H9 (cell line): ENCODE measurements at regions not wholly inside any gene's neighbourhood (a gene's known extent, or its start where the extent isn't known, plus 50 kb on each side); places are given as distances from the start of the nearest gene placed in this dataset.

ENCODE experiments used
- DNase-seq: peaks from one replicate; pipeline ENCODE4 v3.0.0-alpha.2; 2017
- H2AFZ ChIP-seq: one replicate; pipeline ENCODE4 v1.6.1; 2013; ENCODE audit warnings: mild to moderate bottlenecking, low read length, control low read depth, moderate library complexity
- H2AK5ac ChIP-seq: 2 replicates; pipeline ENCODE4 v1.6.1; 2013; ENCODE audit warnings: low read length, control low read depth, mixed read lengths; ENCODE audit not compliant: insufficient read length
- H2BK120ac ChIP-seq: one replicate; pipeline ENCODE4 v1.6.1; 2013; ENCODE audit warnings: low read depth, mild to moderate bottlenecking, low read length, control low read depth, inconsistent platforms; ENCODE audit not compliant: poor library complexity, severe bottlenecking
- H2BK12ac ChIP-seq: 2 replicates; pipeline ENCODE4 v1.6.1; 2013; ENCODE audit warnings: low read length, control low read depth, mixed read lengths, low read depth; ENCODE audit not compliant: insufficient read length
- H2BK15ac ChIP-seq: 2 replicates; pipeline ENCODE4 v1.6.1; 2013; ENCODE audit warnings: low read depth, low read length, control low read depth
- H2BK20ac ChIP-seq: one replicate; pipeline ENCODE4 v1.6.1; 2013; ENCODE audit warnings: low read depth, mild to moderate bottlenecking, low read length, control low read depth, inconsistent platforms; ENCODE audit not compliant: poor library complexity, severe bottlenecking
- H2BK5ac ChIP-seq: 2 replicates; pipeline ENCODE4 v1.6.1; 2013; ENCODE audit warnings: low read length, control low read depth, mixed read lengths; ENCODE audit not compliant: insufficient read length
- H3K14ac ChIP-seq: 2 replicates; pipeline ENCODE4 v1.6.1; 2013; ENCODE audit warnings: low read length, control low read depth; ENCODE audit not compliant: insufficient read depth
- H3K18ac ChIP-seq: 2 replicates; pipeline ENCODE4 v1.6.1; 2013; ENCODE audit warnings: low read depth, mild to moderate bottlenecking, mixed read lengths, low read length, control low read depth; ENCODE audit not compliant: insufficient read length
- H3K23ac ChIP-seq: 2 replicates; pipeline ENCODE4 v1.6.1; 2013; ENCODE audit warnings: low read length, control low read depth, mixed read lengths, low read depth; ENCODE audit not compliant: insufficient read length
- H3K23me2 ChIP-seq: 2 replicates; pipeline ENCODE4 v1.6.1; 2013; ENCODE audit warnings: low read depth, mild to moderate bottlenecking, mixed read lengths, low read length, control low read depth; ENCODE audit not compliant: insufficient read length, poor library complexity, severe bottlenecking
- H3K27ac ChIP-seq: 2 replicates; pipeline ENCODE4 v1.5.1; 2013; ENCODE audit warnings: low read length, control low read depth, mixed read lengths, low read depth; ENCODE audit not compliant: insufficient read length
- H3K27me3 ChIP-seq: 2 replicates; pipeline ENCODE4 v1.6.1; 2013; ENCODE audit warnings: low read length, control low read depth, inconsistent platforms; ENCODE audit not compliant: insufficient read depth
- H3K4ac ChIP-seq: 2 replicates; pipeline ENCODE4 v1.6.1; 2013; ENCODE audit warnings: low read depth, mild to moderate bottlenecking, control low read depth, inconsistent platforms, low read length, moderate library complexity
- H3K4me1 ChIP-seq: 2 replicates; pipeline ENCODE4 v1.6.1; 2013; ENCODE audit warnings: low read length, control low read depth, inconsistent platforms; ENCODE audit not compliant: insufficient read depth
- H3K4me2 ChIP-seq: 2 replicates; pipeline ENCODE4 v1.6.1; 2013; ENCODE audit warnings: low read length, control low read depth, mixed read lengths; ENCODE audit not compliant: insufficient read length, insufficient read depth
- H3K56ac ChIP-seq: 2 replicates; pipeline ENCODE4 v1.6.1; 2013; ENCODE audit warnings: low read depth, mild to moderate bottlenecking, mixed read lengths, low read length, control low read depth; ENCODE audit not compliant: insufficient read length
- H3K79me1 ChIP-seq: 2 replicates; pipeline ENCODE4 v1.6.1; 2013; ENCODE audit warnings: low read depth, mild to moderate bottlenecking, moderate library complexity, low read length, control low read depth, inconsistent platforms; ENCODE audit not compliant: insufficient read depth, poor library complexity, severe bottlenecking
- H3K79me2 ChIP-seq: 2 replicates; pipeline ENCODE4 v1.6.1; 2013; ENCODE audit warnings: low read length, control low read depth, inconsistent platforms; ENCODE audit not compliant: insufficient read depth
- H3K9ac ChIP-seq: 2 replicates; pipeline ENCODE4 v1.6.1; 2013; ENCODE audit warnings: low read length, control low read depth, mixed read lengths; ENCODE audit not compliant: insufficient read length; ENCODE audit errors: extremely low read depth
- H3K9me3 ChIP-seq: one replicate; pipeline ENCODE4 v1.6.1; 2013; ENCODE audit warnings: low read depth, low read length, inconsistent platforms; ENCODE audit not compliant: control insufficient read depth
- H3T11ph ChIP-seq: one replicate; pipeline ENCODE4 v1.6.1; 2013; ENCODE audit warnings: mild to moderate bottlenecking, low read length, control low read depth, inconsistent platforms
- H4K20me1 ChIP-seq: one replicate; pipeline ENCODE4 v1.6.1; 2013; ENCODE audit not compliant: control insufficient read depth, insufficient read length, insufficient read depth
- H4K5ac ChIP-seq: 2 replicates; pipeline ENCODE4 v1.6.1; 2013; ENCODE audit warnings: low read depth, mild to moderate bottlenecking, mixed read lengths, low read length, control low read depth; ENCODE audit not compliant: insufficient read length
- H4K8ac ChIP-seq: replicated peaks from 2 replicates; pipeline ENCODE4 v1.6.1; 2013; ENCODE audit warnings: low read length, control low read depth, mixed read lengths, low read depth; ENCODE audit not compliant: insufficient read length
- H4K91ac ChIP-seq: 2 replicates; pipeline ENCODE4 v1.6.1; 2013; ENCODE audit warnings: low read depth, mild to moderate bottlenecking, moderate library complexity, mixed read lengths, low read length, control low read depth; ENCODE audit not compliant: insufficient read length
- H3K27ac Mint-ChIP-seq, 3 experiments: 2 replicates in 2 of 3; 3 replicates in 1 of 3; pipeline ENCODE4 v1.8.0; 2020 to 2021; ENCODE audit warnings: mixed read lengths in 3 of 3, mild to moderate bottlenecking in 1 of 3, moderate library complexity in 1 of 3
- H3K27me3 Mint-ChIP-seq: 2 replicates; pipeline ENCODE4 v1.8.0; 2021; ENCODE audit warnings: low read depth, mild to moderate bottlenecking, moderate library complexity, mixed read lengths
- H3K36me3 Mint-ChIP-seq, 3 experiments: 2 replicates in 2 of 3; 3 replicates in 1 of 3; pipeline ENCODE4 v1.8.0; 2020 to 2021; ENCODE audit warnings: low read depth in 3 of 3, mixed read lengths in 3 of 3; ENCODE audit not compliant: insufficient read depth in 1 of 3
- H3K4me1 Mint-ChIP-seq, 2 experiments: 2 replicates each; pipeline ENCODE4 v1.8.0; 2020; ENCODE audit warnings: mixed read lengths in 2 of 2
- H3K4me3 Mint-ChIP-seq, 2 experiments: 2 replicates in 1 of 2; 3 replicates in 1 of 2; pipeline ENCODE4 v1.8.0; 2020 to 2021; ENCODE audit warnings: mild to moderate bottlenecking in 2 of 2, mixed read lengths in 2 of 2, moderate library complexity in 1 of 2
- H3K9me3 Mint-ChIP-seq, 2 experiments: 2 replicates in 1 of 2; 3 replicates in 1 of 2; pipeline ENCODE4 v1.8.0; 2020; ENCODE audit warnings: mild to moderate bottlenecking in 2 of 2, mixed read lengths in 2 of 2, moderate library complexity in 1 of 2
- WGBS: extraction: QIAGEN DNeasy Blood & Tissue Kit; methylation state at CpG from one replicate; pipeline ENCODE4 v1.1.7; 2013; ENCODE audit warnings: missing lambda C conversion rate, low lambda C conversion rate, mixed read lengths; ENCODE audit not compliant: insufficient read length; ENCODE audit errors: extremely low coverage; 5-methylcytosine and 5-hydroxymethylcytosine counted together
- TF ChIP-seq, protein P1 (sequence below): fragments of 200-600 bp; sonication (generic); conservative IDR thresholded peaks from 3 replicates; pipeline ENCODE4 v1.8.0; 2021; ENCODE audit warnings: antibody characterized with exemption, mild to moderate bottlenecking

DNA sequence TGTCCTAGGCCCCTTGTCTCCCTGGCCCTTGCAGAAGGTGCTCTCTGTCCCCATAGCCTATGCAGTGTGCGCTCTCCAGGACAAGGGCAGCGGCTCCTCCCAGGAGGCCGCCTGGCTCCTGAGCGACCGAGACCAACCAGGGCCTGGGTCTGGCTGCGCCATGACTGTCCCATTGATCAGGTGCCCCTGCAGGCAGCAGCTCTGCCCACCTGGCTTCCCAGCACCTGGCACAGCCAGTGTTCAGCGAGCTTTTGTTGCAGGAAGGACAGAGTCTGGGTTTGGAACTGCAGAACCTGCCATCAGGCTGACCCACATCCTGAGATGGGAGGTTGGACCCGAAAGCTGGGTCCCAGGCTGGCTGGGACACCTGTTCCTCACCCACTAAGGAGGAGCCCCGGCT lies 1001.1 kb downstream of the BRD1 start:
- no peak overlapping the region for H3K56ac ChIP-seq
- no peak overlapping the region for H3K23ac ChIP-seq
- H2AFZ ChIP-seq, result no peak overlapping the region
- no peak overlapping the region for H3K27ac ChIP-seq
- no peak overlapping the region for H2BK15ac ChIP-seq
- Mint-ChIP-seq H3K27me3 (peaks cover 8% of the 10 kb centered on the region), H3K9me3 (peaks cover 16 to 17% of the 10 kb centered on the region in 2 experiments), H3K27ac (no peak overlapping the region), H3K36me3 (peaks cover 2 to 11% (median 6%) of the 10 kb centered on the region in 3 experiments; a peak in 5 of 7 replicates), H3K4me1 (peaks cover 8 to 13% of the 10 kb centered on the region in 2 experiments), H3K4me3 (no peak overlapping the region; a peak in 1 of 5 replicates)
- no peak overlapping the region for H2BK5ac ChIP-seq
- no peak overlapping the region for H4K91ac ChIP-seq
- no peaks in the 10 kb centered on the region for H3K4me1 ChIP-seq
- H3K79me1 ChIP-seq, result no peaks in the 10 kb centered on the region
- H2BK20ac ChIP-seq, result no peak overlapping the region
- no peaks in the 10 kb centered on the region for H3K9me3 ChIP-seq
- H4K5ac ChIP-seq, result no peak overlapping the region
- H2BK120ac ChIP-seq, result no peak overlapping the region
- no peak overlapping the region for H4K8ac ChIP-seq
- H3K27me3 ChIP-seq, result no peaks in the 10 kb centered on the region
- no peak overlapping the region for H3K4ac ChIP-seq
- no peak overlapping the region for H3K18ac ChIP-seq
- no CpG with 5 or more reads among the region's 9 CpGs for WGBS
- no peaks in the 10 kb centered on the region for H4K20me1 ChIP-seq
- TF ChIP-seq, protein P1, sequence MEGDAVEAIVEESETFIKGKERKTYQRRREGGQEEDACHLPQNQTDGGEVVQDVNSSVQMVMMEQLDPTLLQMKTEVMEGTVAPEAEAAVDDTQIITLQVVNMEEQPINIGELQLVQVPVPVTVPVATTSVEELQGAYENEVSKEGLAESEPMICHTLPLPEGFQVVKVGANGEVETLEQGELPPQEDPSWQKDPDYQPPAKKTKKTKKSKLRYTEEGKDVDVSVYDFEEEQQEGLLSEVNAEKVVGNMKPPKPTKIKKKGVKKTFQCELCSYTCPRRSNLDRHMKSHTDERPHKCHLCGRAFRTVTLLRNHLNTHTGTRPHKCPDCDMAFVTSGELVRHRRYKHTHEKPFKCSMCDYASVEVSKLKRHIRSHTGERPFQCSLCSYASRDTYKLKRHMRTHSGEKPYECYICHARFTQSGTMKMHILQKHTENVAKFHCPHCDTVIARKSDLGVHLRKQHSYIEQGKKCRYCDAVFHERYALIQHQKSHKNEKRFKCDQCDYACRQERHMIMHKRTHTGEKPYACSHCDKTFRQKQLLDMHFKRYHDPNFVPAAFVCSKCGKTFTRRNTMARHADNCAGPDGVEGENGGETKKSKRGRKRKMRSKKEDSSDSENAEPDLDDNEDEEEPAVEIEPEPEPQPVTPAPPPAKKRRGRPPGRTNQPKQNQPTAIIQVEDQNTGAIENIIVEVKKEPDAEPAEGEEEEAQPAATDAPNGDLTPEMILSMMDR, result no peak
- H3K4me2 ChIP-seq, result no peak overlapping the region
- no peaks in the 10 kb centered on the region for H3K23me2 ChIP-seq
- H2AK5ac ChIP-seq, result no peak overlapping the region
- no peak overlapping the region; the same call in 1 of the 2 replicates for H3K14ac ChIP-seq
- no peak overlapping the region for H2BK12ac ChIP-seq
- DNase-seq, result no peak
- H3K9ac ChIP-seq, result no peak overlapping the region
- no peaks in the 10 kb centered on the region for H3K79me2 ChIP-seq
- no peak overlapping the region for H3T11ph ChIP-seq
